ENCODE measurements at regions not wholly inside any gene's neighbourhood (a gene's known extent, or its start where the extent isn't known, plus 50 kb on each side); places are given as distances from the start of the nearest gene placed in this dataset.

DNA sequence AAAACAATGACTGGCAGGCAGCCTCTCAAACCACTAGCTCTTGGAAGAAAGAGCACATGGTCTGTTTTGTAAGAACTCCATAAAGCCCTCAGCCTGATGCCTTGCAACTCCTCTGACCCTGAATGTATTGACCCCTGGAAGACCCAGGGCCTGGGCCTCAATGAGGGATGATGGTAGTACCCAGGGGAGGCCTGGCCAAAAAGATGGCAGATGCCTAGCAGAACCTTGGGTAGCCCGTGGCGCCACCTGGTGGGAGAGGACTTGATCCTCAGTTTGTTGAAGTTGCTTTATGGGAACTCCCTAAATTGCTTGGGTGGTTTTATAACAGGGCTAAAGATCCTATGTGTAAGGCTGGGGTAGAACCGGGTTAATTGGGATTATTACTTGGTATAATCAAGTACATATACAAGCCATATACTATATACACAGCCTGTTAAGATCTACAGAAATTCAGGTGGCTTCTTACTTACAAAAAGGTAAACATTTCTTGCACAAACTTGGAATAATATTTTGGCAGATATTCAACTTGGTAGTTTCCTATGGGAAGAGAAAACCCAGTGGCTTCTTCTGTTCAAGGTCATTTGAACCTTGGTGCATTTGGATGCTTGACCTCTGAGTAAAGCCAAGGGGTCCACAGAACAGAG is 95.8 kb upstream of the CACUL1 start:
- H3K27ac ChIP-seq, result no peak overlapping the region
- H3K9me3 ChIP-seq, result no peaks in the 10 kb centered on the region
- no peaks in the 10 kb centered on the region for H3K4me1 ChIP-seq
- no peak overlapping the region for H3K4me3 ChIP-seq
- H3K36me3 ChIP-seq, result no peaks in the 10 kb centered on the region
- 13 to 33% methylated on average over 3 of the region's 3 CpGs for WGBS, 2 donors
- TF ChIP-seq, protein P1, sequence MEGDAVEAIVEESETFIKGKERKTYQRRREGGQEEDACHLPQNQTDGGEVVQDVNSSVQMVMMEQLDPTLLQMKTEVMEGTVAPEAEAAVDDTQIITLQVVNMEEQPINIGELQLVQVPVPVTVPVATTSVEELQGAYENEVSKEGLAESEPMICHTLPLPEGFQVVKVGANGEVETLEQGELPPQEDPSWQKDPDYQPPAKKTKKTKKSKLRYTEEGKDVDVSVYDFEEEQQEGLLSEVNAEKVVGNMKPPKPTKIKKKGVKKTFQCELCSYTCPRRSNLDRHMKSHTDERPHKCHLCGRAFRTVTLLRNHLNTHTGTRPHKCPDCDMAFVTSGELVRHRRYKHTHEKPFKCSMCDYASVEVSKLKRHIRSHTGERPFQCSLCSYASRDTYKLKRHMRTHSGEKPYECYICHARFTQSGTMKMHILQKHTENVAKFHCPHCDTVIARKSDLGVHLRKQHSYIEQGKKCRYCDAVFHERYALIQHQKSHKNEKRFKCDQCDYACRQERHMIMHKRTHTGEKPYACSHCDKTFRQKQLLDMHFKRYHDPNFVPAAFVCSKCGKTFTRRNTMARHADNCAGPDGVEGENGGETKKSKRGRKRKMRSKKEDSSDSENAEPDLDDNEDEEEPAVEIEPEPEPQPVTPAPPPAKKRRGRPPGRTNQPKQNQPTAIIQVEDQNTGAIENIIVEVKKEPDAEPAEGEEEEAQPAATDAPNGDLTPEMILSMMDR (IDR thresholded peaks at IDR 0.05), result peak in 3 of 4 experiments; percentile 19 to 32 (median 30)
- TF ChIP-seq EP300 (IDR thresholded peaks at IDR 0.05), result no peak
- DNase-seq, result no peak
- intact Hi-C loops (cut with DNase I), result no loop called here
- no peaks in the 10 kb centered on the region for H3K27me3 ChIP-seq

DNA sequence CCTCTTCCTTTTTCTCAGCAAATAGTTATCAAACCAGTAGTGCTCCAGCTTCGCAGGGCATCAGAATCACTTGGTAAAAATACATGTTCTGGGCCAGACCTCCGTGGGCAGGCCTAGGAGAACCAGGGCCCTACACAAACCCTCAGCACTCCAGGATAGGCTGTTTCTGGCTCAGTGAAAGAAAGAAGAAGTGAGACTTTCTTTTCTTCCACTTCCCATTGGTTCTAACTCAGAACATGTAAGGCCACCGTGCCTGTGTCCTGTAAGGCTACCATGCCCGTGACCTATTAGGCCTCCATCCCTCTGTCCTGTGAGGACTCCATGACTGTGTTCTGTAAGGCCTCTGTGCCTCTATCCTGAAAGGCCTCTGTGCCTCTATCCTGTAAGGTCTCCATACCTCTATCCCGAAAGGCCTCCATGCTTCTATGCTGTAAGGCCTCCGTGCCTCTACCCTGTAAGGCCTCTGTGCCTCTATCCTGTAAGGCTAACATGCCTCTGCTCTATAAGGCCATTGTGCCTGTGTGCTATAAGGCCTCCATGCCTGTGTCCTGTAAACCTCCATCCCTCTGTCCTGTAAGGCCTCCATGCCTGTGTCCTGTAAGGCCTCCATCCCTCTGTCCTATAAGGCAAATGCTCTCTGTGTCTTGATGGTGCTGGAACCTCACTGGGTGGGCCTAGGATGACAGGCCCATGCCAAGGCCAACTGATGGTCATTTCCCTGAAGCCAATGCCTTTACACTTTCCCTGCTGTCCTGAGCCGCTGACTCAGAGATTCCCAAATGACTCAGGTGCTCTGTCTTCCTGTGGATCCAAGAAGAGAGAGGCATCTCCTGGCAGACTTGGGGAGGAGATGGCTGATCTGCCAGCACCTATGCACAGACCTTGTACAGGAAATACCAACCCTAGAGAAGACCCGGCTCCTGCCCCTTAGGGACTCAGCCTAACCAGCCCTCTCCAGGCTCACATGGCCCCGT is 96.6 kb upstream of the CACUL1 start:
- Histone ChIP-seq H3K4me1 (no peaks in the 10 kb centered on the region), H3K36me3 (no peaks in the 10 kb centered on the region), H3K9me3 (no peaks in the 10 kb centered on the region), H3K27ac (no peak overlapping the region), H3K4me3 (no peak overlapping the region), H3K27me3 (no peaks in the 10 kb centered on the region)
- no peak for DNase-seq
- TF ChIP-seq, protein P1 (IDR thresholded peaks at IDR 0.05), result no peak
- TF ChIP-seq POLR2AphosphoS5 (IDR thresholded peaks at IDR 0.05), result no peak
- no peak for TF ChIP-seq EP300 (IDR thresholded peaks at IDR 0.05)
- no peak for TF ChIP-seq POLR2A (IDR thresholded peaks at IDR 0.05)
- 88% methylated on average over 9 of the region's 9 CpGs for WGBS, 2 donors
- intact Hi-C loops (cut with DNase I), result no loop called here

DNA sequence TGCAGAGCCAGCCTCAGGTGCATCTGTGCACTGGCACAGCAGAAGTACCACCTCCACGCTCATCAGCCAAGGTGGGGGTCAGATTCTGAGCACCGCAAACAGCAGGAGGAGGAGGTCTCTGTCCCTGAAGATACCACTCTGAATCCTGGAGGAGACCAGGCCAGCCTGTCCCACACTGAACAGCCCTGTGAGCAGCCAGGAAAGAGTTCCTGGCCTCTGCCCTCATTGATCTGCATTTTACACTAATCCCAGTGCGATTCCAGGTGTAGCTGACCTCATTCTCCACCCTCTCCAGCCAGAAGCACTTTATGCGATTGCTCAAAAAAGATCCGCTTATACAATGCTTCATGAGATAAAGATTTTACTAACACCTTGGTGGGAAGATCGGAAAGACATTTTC is 99.1 kb upstream of the CACUL1 start:
- no peak for DNase-seq
- Histone ChIP-seq H3K27ac (no peak overlapping the region), H3K36me3 (no peaks in the 10 kb centered on the region), H3K27me3 (no peaks in the 10 kb centered on the region), H3K4me1 (no peaks in the 10 kb centered on the region), H3K9me3 (no peaks in the 10 kb centered on the region), H3K4me3 (no peak overlapping the region)
- no peak for TF ChIP-seq POLR2A (IDR thresholded peaks at IDR 0.05)
- TF ChIP-seq EP300 (IDR thresholded peaks at IDR 0.05), result no peak
- TF ChIP-seq, protein P1 (IDR thresholded peaks at IDR 0.05), result no peak
- TF ChIP-seq POLR2AphosphoS5 (IDR thresholded peaks at IDR 0.05), result no peak
- WGBS, 2 donors, result 79 to 90% methylated on average over 6 of the region's 6 CpGs
- intact Hi-C loops (cut with DNase I), result no loop called here

DNA sequence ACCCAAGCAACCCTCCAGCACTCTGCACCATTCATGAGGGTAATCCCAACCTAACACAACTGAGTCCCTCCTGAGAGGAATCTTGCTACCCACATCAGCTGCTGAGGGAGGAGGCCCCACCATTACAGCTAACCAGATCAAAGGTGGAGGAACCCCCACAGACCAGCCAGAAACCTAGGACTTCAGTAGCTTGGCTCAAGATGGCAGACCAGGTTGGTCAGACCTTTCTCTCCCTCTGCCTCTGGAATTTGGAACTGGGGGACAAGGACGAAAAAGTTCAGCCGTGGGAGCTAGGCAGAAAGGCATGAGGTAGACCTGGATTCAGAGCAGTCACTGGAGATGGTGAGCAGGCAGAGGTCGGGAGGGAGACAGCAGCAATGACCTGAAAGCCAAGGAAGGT is 101.3 kb upstream of the CACUL1 start:
- 85 to 86% methylated on average over 3 of the region's 3 CpGs for WGBS, 2 donors
- Histone ChIP-seq H3K27me3 (no peaks in the 10 kb centered on the region), H3K9me3 (no peaks in the 10 kb centered on the region), H3K4me1 (no peaks in the 10 kb centered on the region), H3K4me3 (no peak overlapping the region), H3K36me3 (no peaks in the 10 kb centered on the region), H3K27ac (no peak overlapping the region)
- TF ChIP-seq POLR2A (IDR thresholded peaks at IDR 0.05), result no peak
- DNase-seq, result no peak
- intact Hi-C loops (cut with DNase I), result no loop called here

DNA sequence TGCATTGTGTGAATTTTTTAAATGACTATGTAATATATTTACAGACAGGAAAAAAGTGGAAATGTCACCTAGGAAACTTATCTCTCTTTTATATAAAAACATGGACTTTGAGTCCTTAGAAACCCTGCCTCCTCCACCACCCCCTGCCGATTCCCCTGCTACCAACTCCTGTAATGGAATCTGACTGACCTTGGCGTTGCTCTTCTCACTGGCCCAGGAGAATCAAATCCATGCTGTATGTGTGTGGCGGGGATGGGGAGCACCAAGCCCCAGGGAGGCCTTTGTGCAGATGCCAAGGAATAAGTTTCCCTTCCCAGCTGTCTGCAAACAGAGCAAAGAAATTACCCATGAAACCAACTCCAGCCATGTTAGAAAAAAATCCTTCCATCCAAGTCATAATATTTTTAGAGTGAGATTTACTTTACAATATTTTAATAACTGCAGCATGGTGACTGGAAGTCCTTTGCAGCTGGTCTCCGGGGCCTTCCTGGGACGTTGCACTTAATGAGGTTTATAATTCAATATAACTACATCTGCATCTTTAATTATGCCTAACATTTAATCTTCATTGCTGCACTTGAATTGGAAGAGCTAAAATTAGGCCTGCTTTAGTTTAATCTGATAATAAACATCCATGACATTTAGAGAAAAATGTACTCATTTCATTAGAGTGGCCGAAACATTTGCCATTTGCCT is 111.4 kb upstream of the CACUL1 start:
- Histone ChIP-seq H3K36me3 (no peaks in the 10 kb centered on the region), H3K9me3 (no peaks in the 10 kb centered on the region), H3K4me1 (peaks cover 0 to 11% (median 9%) of the 10 kb centered on the region in 4 donors), H3K27me3 (no peaks in the 10 kb centered on the region), H3K4me3 (no peak overlapping the region), H3K27ac (peak overlapping the region in 2 of 4 donors; percentile 3 to 16)
- WGBS, 2 donors, result 44 to 62% methylated on average over 6 of the region's 6 CpGs
- DNase-seq, result no peak
- TF ChIP-seq EP300 (IDR thresholded peaks at IDR 0.05) (no peak), POLR2AphosphoS5 (IDR thresholded peaks at IDR 0.05) (no peak), POLR2A (IDR thresholded peaks at IDR 0.05) (no peak)
- TF ChIP-seq, protein P1 (IDR thresholded peaks at IDR 0.05), result no peak
- intact Hi-C loops (cut with DNase I), result no loop called here
